ENCODE measurements at regions not wholly inside any gene's neighbourhood (a gene's known extent, or its start where the extent isn't known, plus 50 kb on each side); places are given as distances from the start of the nearest gene placed in this dataset.

DNA sequence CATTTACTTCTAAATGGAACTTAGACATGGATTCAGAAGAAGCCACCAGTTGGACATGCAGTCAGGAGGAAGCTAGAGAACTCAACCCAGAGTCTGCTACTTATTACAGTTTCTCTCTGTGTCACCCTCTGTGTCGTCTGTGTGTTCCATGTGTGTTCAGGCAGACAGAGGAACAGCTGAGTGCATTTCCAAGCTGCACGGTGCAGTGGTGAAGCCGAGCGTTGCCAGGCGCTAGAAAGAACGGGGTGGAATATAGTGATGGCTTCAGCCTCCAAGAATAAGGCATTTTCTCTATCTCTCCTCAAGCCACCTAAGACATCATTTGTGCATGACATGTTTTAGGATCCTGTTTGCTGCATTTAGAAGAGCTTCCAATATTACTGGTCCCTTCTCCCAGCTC is 101.1 kb upstream of the CCL2 start:
- H3K9me3 ChIP-seq (ENCODE audit: insufficient read depth, low read length), result no peaks in the 10 kb centered on the region
- peaks cover 27% of the 10 kb centered on the region for H3K27me3 ChIP-seq (ENCODE audit: low read depth, low read length)
- H3K79me2 ChIP-seq (ENCODE audit: low read length), result no peaks in the 10 kb centered on the region

DNA sequence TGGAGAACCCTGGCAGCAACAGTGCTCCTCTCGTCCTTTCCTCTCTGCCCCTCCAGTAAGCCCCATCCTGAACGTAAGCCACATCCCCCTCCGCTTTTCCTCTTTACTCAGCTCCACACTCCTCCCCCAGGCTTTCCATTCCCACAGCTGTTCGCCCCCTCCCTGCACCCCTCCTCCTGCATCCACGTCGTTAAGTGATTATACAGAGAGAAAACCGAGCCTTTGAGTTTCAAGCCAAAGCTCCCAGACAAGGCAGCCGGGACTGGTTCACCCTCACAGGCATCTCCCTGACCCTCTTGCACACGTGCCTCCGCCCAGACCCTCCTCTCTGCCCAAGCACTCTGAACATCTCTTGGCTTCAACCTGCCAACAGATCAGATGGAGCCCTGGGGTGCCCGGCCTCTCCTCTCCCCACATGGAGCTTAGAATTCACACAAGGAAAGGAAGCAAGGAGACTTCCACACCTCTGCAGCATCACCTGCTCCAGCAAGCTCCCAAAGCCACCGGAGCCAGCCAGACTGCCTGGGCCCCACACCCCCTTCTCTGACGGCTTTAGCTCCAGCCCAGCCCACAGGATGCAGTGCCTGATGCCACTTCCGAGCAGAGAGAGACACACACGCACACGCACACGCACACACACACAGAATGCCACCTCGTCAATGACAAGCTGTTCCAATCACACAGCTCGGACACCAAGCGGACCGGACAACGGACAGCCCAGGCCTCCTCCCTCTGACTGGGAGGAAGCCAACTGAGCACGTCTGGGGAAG is 99.9 kb upstream of the CCL2 start:
- Histone ChIP-seq H3K9me3 (ENCODE audit: insufficient read depth, low read length) (no peaks in the 10 kb centered on the region), H3K4me3 (ENCODE audit: low read length) (no peak overlapping the region), H3K4me1 (ENCODE audit: low read length) (no peaks in the 10 kb centered on the region), H3K27ac (ENCODE audit: low read length) (no peak overlapping the region), H4K20me1 (ENCODE audit: insufficient read depth, low read length) (no peaks in the 10 kb centered on the region), H3K79me2 (ENCODE audit: low read length) (no peaks in the 10 kb centered on the region), H3K27me3 (ENCODE audit: low read depth, low read length) (peaks cover 34% of the 10 kb centered on the region), H3K36me3 (replicated peaks; ENCODE audit: low read depth, low read length) (no peaks in the 10 kb centered on the region), H3K4me2 (ENCODE audit: low read length) (no peak overlapping the region), H2AFZ (ENCODE audit: low read depth, low read length) (no peak overlapping the region), H3K9ac (ENCODE audit: low read length) (no peak overlapping the region)
- TF ChIP-seq, protein P1, sequence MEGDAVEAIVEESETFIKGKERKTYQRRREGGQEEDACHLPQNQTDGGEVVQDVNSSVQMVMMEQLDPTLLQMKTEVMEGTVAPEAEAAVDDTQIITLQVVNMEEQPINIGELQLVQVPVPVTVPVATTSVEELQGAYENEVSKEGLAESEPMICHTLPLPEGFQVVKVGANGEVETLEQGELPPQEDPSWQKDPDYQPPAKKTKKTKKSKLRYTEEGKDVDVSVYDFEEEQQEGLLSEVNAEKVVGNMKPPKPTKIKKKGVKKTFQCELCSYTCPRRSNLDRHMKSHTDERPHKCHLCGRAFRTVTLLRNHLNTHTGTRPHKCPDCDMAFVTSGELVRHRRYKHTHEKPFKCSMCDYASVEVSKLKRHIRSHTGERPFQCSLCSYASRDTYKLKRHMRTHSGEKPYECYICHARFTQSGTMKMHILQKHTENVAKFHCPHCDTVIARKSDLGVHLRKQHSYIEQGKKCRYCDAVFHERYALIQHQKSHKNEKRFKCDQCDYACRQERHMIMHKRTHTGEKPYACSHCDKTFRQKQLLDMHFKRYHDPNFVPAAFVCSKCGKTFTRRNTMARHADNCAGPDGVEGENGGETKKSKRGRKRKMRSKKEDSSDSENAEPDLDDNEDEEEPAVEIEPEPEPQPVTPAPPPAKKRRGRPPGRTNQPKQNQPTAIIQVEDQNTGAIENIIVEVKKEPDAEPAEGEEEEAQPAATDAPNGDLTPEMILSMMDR (IDR thresholded peaks at IDR 0.05; ENCODE audit: low read depth, low read length), result no peak
- no peak for TF ChIP-seq EZH2phosphoT487 (IDR thresholded peaks at IDR 0.05; ENCODE audit: low read depth)

More for the DNA sequence above, 101.1 kb upstream of the CCL2 start:
- no peaks in the 10 kb centered on the region for H3K36me3 ChIP-seq (replicated peaks; ENCODE audit: low read depth, low read length)
- H3K4me1 ChIP-seq (ENCODE audit: low read length), result no peaks in the 10 kb centered on the region
- H3K9ac ChIP-seq (ENCODE audit: low read length), result no peak overlapping the region
- H3K4me3 ChIP-seq (ENCODE audit: low read length), result no peak overlapping the region
- H3K27ac ChIP-seq (ENCODE audit: low read length), result no peak overlapping the region
- no peaks in the 10 kb centered on the region for H4K20me1 ChIP-seq (ENCODE audit: insufficient read depth, low read length)
- TF ChIP-seq EZH2phosphoT487 (IDR thresholded peaks at IDR 0.05; ENCODE audit: low read depth), result no peak
- TF ChIP-seq, protein P1 (IDR thresholded peaks at IDR 0.05; ENCODE audit: low read depth, low read length), result no peak
- H2AFZ ChIP-seq (ENCODE audit: low read depth, low read length), result no peak overlapping the region
- no peak overlapping the region for H3K4me2 ChIP-seq (ENCODE audit: low read length)

DNA sequence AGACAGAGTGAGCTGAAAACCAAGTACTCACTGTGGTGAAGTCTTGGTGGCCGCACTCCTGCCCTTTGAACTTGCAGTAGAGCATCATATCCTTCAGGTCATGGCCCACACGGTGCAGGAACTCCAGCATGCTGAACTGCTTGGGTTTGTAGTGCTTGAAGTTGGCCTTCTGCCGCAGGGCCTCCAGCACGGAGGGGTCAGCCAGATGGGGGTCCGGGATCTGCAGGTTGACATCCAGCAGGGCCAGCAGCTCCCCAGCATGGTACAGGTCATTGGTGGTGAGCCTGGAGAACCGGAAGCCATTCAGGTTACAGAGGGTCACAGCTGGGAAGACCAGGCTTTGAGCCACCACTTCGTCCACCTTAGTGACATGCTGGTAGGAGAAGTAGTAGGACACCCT is 99.1 kb upstream of the CCL2 start:
- Histone ChIP-seq H3K4me2 (ENCODE audit: low read length) (no peak overlapping the region), H3K4me3 (ENCODE audit: low read length) (no peak overlapping the region), H3K4me1 (ENCODE audit: low read length) (no peaks in the 10 kb centered on the region), H4K20me1 (ENCODE audit: insufficient read depth, low read length) (no peaks in the 10 kb centered on the region), H3K9ac (ENCODE audit: low read length) (no peak overlapping the region), H3K9me3 (ENCODE audit: insufficient read depth, low read length) (no peaks in the 10 kb centered on the region), H3K36me3 (replicated peaks; ENCODE audit: low read depth, low read length) (no peaks in the 10 kb centered on the region), H3K27ac (ENCODE audit: low read length) (no peak overlapping the region), H3K27me3 (ENCODE audit: low read depth, low read length) (peaks cover 38% of the 10 kb centered on the region), H3K79me2 (ENCODE audit: low read length) (no peaks in the 10 kb centered on the region), H2AFZ (ENCODE audit: low read depth, low read length) (no peak overlapping the region)
- TF ChIP-seq, protein P1 (IDR thresholded peaks at IDR 0.05; ENCODE audit: low read depth, low read length), result no peak
- no peak for TF ChIP-seq EZH2phosphoT487 (IDR thresholded peaks at IDR 0.05; ENCODE audit: low read depth)

DNA sequence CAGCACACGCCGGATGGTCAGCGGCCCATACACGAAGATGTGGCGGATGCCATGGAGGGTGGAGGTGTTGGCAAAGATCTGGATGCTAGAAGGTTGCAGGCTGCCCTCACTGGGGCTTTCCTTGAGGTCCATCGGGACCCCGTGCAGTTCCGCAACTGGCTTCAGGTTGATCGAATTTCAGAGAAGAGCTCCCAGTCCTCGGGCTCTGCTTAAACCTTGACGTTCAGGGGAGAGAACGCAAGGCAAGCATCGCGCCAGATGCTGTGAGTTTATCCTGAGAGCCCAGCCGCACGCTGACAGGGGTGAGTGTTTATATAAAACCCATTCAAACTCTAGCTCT is 98.7 kb upstream of the CCL2 start:
- Histone ChIP-seq H3K27me3 (ENCODE audit: low read depth, low read length) (peaks cover 38% of the 10 kb centered on the region), H3K4me3 (ENCODE audit: low read length) (no peak overlapping the region), H3K9ac (ENCODE audit: low read length) (no peak overlapping the region)

More for the DNA sequence above, 98.7 kb upstream of the CCL2 start:
- Histone ChIP-seq H3K79me2 (ENCODE audit: low read length) (no peaks in the 10 kb centered on the region), H3K36me3 (replicated peaks; ENCODE audit: low read depth, low read length) (no peaks in the 10 kb centered on the region), H3K4me2 (ENCODE audit: low read length) (no peak overlapping the region), H4K20me1 (ENCODE audit: insufficient read depth, low read length) (no peaks in the 10 kb centered on the region), H3K4me1 (ENCODE audit: low read length) (no peaks in the 10 kb centered on the region), H3K9me3 (ENCODE audit: insufficient read depth, low read length) (no peaks in the 10 kb centered on the region), H3K27ac (ENCODE audit: low read length) (no peak overlapping the region), H2AFZ (ENCODE audit: low read depth, low read length) (no peak overlapping the region)
- TF ChIP-seq EZH2phosphoT487 (IDR thresholded peaks at IDR 0.05; ENCODE audit: low read depth), result no peak
- TF ChIP-seq, protein P1 (IDR thresholded peaks at IDR 0.05; ENCODE audit: low read depth, low read length), result no peak

Data from OCI-LY3 (cell line).